ENCODE measurements at regions not wholly inside any gene's neighbourhood (a gene's known extent, or its start where the extent isn't known, plus 50 kb on each side); places are given as distances from the start of the nearest gene placed in this dataset.

DNA sequence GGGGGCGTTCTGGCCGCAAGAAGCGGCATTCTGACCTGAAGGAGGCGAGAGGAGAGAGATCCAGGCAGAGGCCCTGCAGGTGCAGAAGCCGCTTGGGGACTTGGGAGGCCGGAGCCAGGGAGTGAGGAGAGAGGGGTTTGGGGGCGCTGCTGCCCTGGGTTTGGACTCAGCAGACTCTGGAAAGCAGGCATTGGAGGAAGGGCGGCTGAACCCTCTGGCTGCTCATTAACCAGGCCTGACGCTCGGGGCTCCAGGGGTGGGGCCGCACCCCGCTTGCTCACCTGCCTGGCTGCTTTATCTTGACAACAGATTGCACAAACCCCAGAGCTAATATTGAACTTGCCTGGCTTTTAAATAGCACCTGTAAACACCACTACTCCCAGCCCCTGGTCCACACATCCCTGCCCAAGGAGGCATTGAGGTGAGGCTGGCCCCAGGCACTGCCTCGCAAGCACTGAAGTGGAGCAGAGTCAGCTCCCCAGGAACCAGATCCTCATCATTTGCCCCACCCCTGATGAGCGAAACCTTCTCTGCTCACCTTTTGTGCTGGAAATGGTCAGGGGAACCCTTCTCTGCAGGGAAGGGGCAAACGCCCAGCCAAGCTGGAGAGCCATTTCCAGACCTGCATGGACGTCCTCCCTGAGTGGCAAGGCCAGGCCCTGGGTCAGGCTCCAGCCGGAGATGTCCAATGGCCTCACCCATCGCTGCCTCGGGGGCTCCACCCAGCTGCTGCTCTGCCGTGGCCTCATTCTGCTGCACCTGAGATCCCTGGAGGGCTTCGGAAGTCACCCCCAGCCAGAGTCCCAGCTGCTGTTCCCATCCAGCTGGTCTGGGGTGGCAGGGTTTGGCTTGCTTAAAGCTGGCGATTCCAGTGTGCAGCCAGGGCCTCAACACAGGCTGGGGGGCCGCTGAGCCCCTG, 190.2 kb upstream of the GSE1 start (continued):
- TF ChIP-seq KDM5B (CRISPR knock-in tag; IDR thresholded peaks at IDR 0.05; ENCODE audit: borderline replicate concordance) (peak; percentile 87), HMG20A (CRISPR knock-in tag; IDR thresholded peaks at IDR 0.05; ENCODE audit: borderline replicate concordance) (peak; percentile 91), MEF2D (CRISPR knock-in tag; IDR thresholded peaks at IDR 0.05) (peak; percentile 100), ZNF33B (CRISPR knock-in tag; IDR thresholded peaks at IDR 0.05) (no peak), SKI (IDR thresholded peaks at IDR 0.05; ENCODE audit: partially characterized antibody) (peak; percentile 49), ZNF160 (CRISPR knock-in tag; IDR thresholded peaks at IDR 0.05) (peak; percentile 81), HOXA3 (CRISPR knock-in tag; IDR thresholded peaks at IDR 0.05) (peak; percentile 93), ZNF577 (CRISPR knock-in tag; IDR thresholded peaks at IDR 0.05; ENCODE audit: borderline replicate concordance, low read depth) (no peak), ZNF547 (CRISPR knock-in tag; IDR thresholded peaks at IDR 0.05) (peak; percentile 78; the same call in 1 of the 2 replicates), RCOR2 (CRISPR knock-in tag; IDR thresholded peaks at IDR 0.05) (peak; percentile 84), RORA (CRISPR knock-in tag; IDR thresholded peaks at IDR 0.05) (no peak), SATB2 (CRISPR knock-in tag; IDR thresholded peaks at IDR 0.05) (no peak), ZBTB4 (CRISPR knock-in tag; IDR thresholded peaks at IDR 0.05; ENCODE audit: borderline replicate concordance) (peak; percentile 97), YEATS2 (CRISPR knock-in tag; IDR thresholded peaks at IDR 0.05; ENCODE audit: borderline replicate concordance) (peak; percentile 62; the same call in 1 of the 2 replicates), EP300 (IDR thresholded peaks at IDR 0.05; ENCODE audit: low read depth in 2 of 2, low read length in 2 of 2) (peak in 1 of 2 experiments; percentile 92; a peak in 2 of 4 replicates), EP300 (CRISPR knock-in tag; IDR thresholded peaks at IDR 0.05; ENCODE audit: borderline replicate concordance) (peak; percentile 77; the same call in 1 of the 2 replicates), ZC3H4 (CRISPR knock-in tag; IDR thresholded peaks at IDR 0.05; ENCODE audit: borderline replicate concordance) (no peak), ZNF619 (CRISPR knock-in tag; IDR thresholded peaks at IDR 0.05) (peak; percentile 91), RAD51 (IDR thresholded peaks at IDR 0.05; ENCODE audit: borderline replicate concordance) (no peak), SUZ12 (IDR thresholded peaks at IDR 0.05; ENCODE audit: low read depth, low read length) (no peak), CBFB (CRISPR knock-in tag; IDR thresholded peaks at IDR 0.05) (0 out of 2 replicates have a peak, but pooled peaks have one; percentile 70), ZNF747 (CRISPR knock-in tag; IDR thresholded peaks at IDR 0.05; ENCODE audit: borderline replicate concordance) (peak; percentile 33; the same call in 1 of the 2 replicates), KLF9 (CRISPR knock-in tag; IDR thresholded peaks at IDR 0.05; ENCODE audit: low read depth) (peak; percentile 54; the same call in 1 of the 2 replicates)
- TF ChIP-seq, protein P1, sequence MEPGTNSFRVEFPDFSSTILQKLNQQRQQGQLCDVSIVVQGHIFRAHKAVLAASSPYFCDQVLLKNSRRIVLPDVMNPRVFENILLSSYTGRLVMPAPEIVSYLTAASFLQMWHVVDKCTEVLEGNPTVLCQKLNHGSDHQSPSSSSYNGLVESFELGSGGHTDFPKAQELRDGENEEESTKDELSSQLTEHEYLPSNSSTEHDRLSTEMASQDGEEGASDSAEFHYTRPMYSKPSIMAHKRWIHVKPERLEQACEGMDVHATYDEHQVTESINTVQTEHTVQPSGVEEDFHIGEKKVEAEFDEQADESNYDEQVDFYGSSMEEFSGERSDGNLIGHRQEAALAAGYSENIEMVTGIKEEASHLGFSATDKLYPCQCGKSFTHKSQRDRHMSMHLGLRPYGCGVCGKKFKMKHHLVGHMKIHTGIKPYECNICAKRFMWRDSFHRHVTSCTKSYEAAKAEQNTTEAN (CRISPR knock-in tag; conservative IDR thresholded peaks at IDR 0.05): peak; percentile 76; the same call in 1 of the 2 replicates
- TF ChIP-seq, protein P2, sequence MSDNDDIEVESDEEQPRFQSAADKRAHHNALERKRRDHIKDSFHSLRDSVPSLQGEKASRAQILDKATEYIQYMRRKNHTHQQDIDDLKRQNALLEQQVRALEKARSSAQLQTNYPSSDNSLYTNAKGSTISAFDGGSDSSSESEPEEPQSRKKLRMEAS (IDR thresholded peaks at IDR 0.05): peak; percentile 55
